ENCODE measurements at regions not wholly inside any gene's neighbourhood (a gene's known extent, or its start where the extent isn't known, plus 50 kb on each side); places are given as distances from the start of the nearest gene placed in this dataset.

DNA sequence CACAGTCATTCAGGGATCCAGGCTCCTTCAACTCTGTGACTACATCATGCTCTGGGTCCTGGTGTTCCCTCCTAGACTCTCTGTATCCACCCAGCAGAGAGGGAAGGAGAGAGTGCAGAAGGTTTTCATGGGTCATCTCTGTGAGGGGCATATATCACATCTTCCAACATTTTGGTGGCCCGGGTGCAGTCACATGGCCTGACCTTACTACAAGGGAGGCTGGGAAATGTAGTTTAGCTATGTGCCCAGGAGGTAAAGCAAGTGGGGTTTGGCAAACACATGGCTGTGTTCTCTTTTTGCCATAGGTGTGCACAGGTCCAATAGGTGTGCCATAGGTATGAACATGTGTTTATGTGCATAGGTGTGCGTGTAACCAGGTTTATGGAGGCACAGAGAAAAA, 222.2 kb upstream of the EEF2KMT start:
- no peak for ATAC-seq
- H3K36me3 ChIP-seq, result no peaks in the 10 kb centered on the region
- no peaks in the 10 kb centered on the region for H3K27me3 ChIP-seq
- no peak for TF ChIP-seq CTCF (IDR thresholded peaks at IDR 0.05)
- no peak for TF ChIP-seq POLR2A (IDR thresholded peaks at IDR 0.05)
- intact Hi-C loops (cut with DNase I), result loop anchor here in 1 of 10 donors (10.0 kb wide), 1 partner anchor 65 kb away; no protein-coding TSS in a partner anchor
- DNase-seq, result no peak
- no peaks in the 10 kb centered on the region for H3K4me1 ChIP-seq
- 88 to 96% (median 90%) methylated on average over 2 of the region's 2 CpGs for WGBS, 4 donors
- H3K27ac ChIP-seq, result no peak overlapping the region
- no peak overlapping the region for H3K4me3 ChIP-seq
- peaks cover 0 to 11% (median 0%) of the 10 kb centered on the region in 12 donors for H3K9me3 ChIP-seq

DNA sequence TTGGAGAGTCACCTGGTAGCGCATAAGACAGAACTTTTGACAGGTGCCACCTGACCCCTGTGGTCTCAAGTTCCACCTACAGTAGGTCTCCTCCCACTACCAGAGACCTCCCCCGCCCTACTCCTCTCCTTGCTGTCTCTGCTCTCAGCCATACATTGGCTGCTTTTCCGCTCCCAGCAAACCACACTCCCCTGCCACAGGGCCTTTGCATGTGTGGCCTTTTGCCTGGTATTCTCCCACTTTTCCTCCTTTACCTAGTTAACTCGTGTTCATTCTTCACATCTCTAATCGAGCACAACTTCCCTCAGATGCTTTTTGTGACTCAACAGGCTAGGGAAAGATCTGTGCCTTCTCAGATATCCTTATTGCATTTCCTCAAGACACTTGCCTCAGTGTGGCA, 218.3 kb upstream of the EEF2KMT start:
- H3K27me3 ChIP-seq, result no peaks in the 10 kb centered on the region
- H3K36me3 ChIP-seq, result no peaks in the 10 kb centered on the region
- no peak for TF ChIP-seq POLR2A (IDR thresholded peaks at IDR 0.05)
- TF ChIP-seq CTCF (IDR thresholded peaks at IDR 0.05), result no peak
- no peak overlapping the region for H3K27ac ChIP-seq
- intact Hi-C loops (cut with DNase I), result no loop called here
- peaks cover 0 to 16% (median 0%) of the 10 kb centered on the region in 12 donors for H3K9me3 ChIP-seq
- DNase-seq (no peak), ATAC-seq (no peak)
- 64 to 82% (median 71%) methylated on average over 5 of the region's 5 CpGs for WGBS, 4 donors
- no peak overlapping the region for H3K4me3 ChIP-seq
- H3K4me1 ChIP-seq, result no peaks in the 10 kb centered on the region

DNA sequence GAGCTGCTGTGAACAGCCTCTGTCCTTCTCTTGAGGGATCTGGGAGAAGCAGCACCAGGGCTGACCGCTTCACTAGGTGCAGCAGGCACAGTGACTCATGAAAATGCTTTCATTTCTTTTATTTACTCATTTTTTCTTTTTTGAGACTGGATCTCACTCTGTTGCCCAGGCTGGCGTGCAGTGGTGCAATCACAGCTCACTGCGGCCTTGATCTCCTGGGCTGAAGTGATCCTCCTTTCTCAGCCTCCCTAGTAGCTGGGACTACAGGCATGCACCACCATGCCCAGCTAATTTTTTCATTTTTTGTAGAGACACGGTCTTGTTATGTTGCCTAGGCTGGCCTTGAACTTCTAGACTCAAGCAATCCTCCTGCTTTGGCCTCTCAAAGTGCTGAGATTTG, 216.8 kb upstream of the EEF2KMT start:
- DNase-seq, result no peak
- intact Hi-C loops (cut with DNase I), result no loop called here
- H3K9me3 ChIP-seq, result peaks cover 0 to 9% (median 0%) of the 10 kb centered on the region in 12 donors

DNA sequence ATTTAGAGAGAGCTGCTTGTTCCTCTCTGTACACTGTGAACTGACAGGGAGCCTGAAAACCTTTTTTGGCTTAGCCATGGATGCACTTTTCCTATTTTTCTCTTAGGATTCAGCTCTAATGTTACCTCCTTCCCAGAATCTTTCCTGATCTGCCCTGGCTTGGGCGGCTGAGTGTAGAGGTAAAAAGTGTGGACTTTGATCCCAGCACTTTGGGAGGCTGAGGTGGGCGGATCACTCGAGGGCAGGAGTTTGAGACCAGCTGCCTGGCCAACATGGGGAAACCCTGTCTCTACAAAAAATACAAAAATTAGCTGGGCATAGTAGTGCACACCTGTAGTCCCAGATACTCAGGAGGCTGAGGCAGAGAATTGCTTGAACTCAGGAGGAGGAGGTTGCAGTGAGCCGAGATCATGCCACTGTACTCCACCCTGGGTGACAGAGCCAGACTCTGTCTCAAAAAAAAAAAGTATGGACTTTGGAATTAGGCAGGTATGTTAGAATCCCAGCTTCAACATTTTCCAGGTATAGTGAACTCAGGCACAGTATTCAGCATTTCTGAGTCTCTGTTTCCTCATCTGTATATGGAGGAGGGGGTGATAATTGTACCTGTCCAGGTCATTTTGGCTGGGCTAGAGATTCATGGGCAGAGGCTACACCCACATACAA, 212.5 kb upstream of the EEF2KMT start:
- WGBS, 4 donors, result 70 to 79% (median 75%) methylated on average over 4 of the region's 4 CpGs
- peaks cover 0 to 2% (median 0%) of the 10 kb centered on the region in 9 donors for H3K27me3 ChIP-seq

More for the DNA sequence above, 216.8 kb upstream of the EEF2KMT start:
- 71 to 78% (median 74%) methylated on average over 4 of the region's 4 CpGs for WGBS, 4 donors
- no peaks in the 10 kb centered on the region for H3K4me1 ChIP-seq
- TF ChIP-seq CTCF (IDR thresholded peaks at IDR 0.05), result no peak
- TF ChIP-seq POLR2A (IDR thresholded peaks at IDR 0.05), result no peak
- no peak for ATAC-seq
- H3K27me3 ChIP-seq, result no peaks in the 10 kb centered on the region
- H3K27ac ChIP-seq, result no peak overlapping the region
- H3K4me3 ChIP-seq, result no peak overlapping the region
- no peaks in the 10 kb centered on the region for H3K36me3 ChIP-seq

More for the DNA sequence above, 212.5 kb upstream of the EEF2KMT start:
- no peak overlapping the region for H3K27ac ChIP-seq
- no peaks in the 10 kb centered on the region for H3K4me1 ChIP-seq
- DNase-seq (no peak), ATAC-seq (no peak)
- H3K4me3 ChIP-seq, result no peak overlapping the region
- intact Hi-C loops (cut with DNase I), result no loop called here
- H3K36me3 ChIP-seq, result no peaks in the 10 kb centered on the region
- no peak for TF ChIP-seq CTCF (IDR thresholded peaks at IDR 0.05)
- TF ChIP-seq POLR2A (IDR thresholded peaks at IDR 0.05), result no peak
- peaks cover 0 to 5% (median 0%) of the 10 kb centered on the region in 12 donors for H3K9me3 ChIP-seq

Measured in heart left ventricle (tissue), 16 donors.